Brain microvascular endothelial cell (primary cell): ENCODE measurements at regions not wholly inside any gene's neighbourhood (a gene's known extent, or its start where the extent isn't known, plus 50 kb on each side); places are given as distances from the start of the nearest gene placed in this dataset.

Experiments
- DNase-seq: peaks from one replicate; pipeline ENCODE4 v3.0.0-alpha.2; 2020
- H3K27ac ChIP-seq: fragments of 250-450 bp; sonication (Bioruptor Pico); 2 replicates; pipeline ENCODE4 v1.5.1; 2020; ENCODE audit warnings: mild to moderate bottlenecking, moderate library complexity
- H3K27me3 ChIP-seq: fragments of 250-450 bp; sonication (Bioruptor Pico); replicated peaks from 2 replicates; pipeline ENCODE4 v1.5.1; 2020; ENCODE audit warnings: mild to moderate bottlenecking
- H3K36me3 ChIP-seq: fragments of 250-450 bp; sonication (Bioruptor Pico); replicated peaks from 2 replicates; pipeline ENCODE4 v1.5.1; 2020; ENCODE audit warnings: mild to moderate bottlenecking
- H3K4me3 ChIP-seq: 2 replicates; pipeline ENCODE4 v1.5.1; 2011; ENCODE audit warnings: low read depth, mild to moderate bottlenecking, control low read depth, low read length, moderate library complexity
- CTCF ChIP-seq: IDR thresholded peaks from 2 replicates; pipeline ENCODE4 v1.5.1; 2011; ENCODE audit warnings: low read depth, mild to moderate bottlenecking, moderate library complexity, low read length, control low read depth, inconsistent platforms; ENCODE audit errors: missing control alignments
- in situ Hi-C: cut with HindIII; loops from 2 replicates; pipeline ENCODE4 v1.10.0; 2017; ENCODE audit warnings: low sequenced_read_pairs, low pct_ligation_motif_present

GRCh38 chr2:88258208-88258607 lies 88.1 kb downstream of the THNSL2 start:
- TF ChIP-seq CTCF: no peak
- in situ Hi-C loops: no loop called here
- Histone ChIP-seq H3K36me3 (no peaks in the 10 kb centered on the region), H3K4me3 (no peak overlapping the region), H3K27me3 (no peaks in the 10 kb centered on the region), H3K27ac (no peak overlapping the region)
- no peak for DNase-seq

GRCh38 chr2:88254437-88255091 lies 84.4 kb downstream of the THNSL2 start:
- Histone ChIP-seq H3K27me3 (no peaks in the 10 kb centered on the region), H3K4me3 (no peak overlapping the region), H3K36me3 (no peaks in the 10 kb centered on the region), H3K27ac (no peak overlapping the region)
- no peak for TF ChIP-seq CTCF
- DNase-seq: no peak
- in situ Hi-C loops: no loop called here

- H3K27ac ChIP-seq: no peak overlapping the region
- no peaks in the 10 kb centered on the region for H3K27me3 ChIP-seq
- DNase-seq: no peak
- no peak for TF ChIP-seq CTCF
- H3K4me3 ChIP-seq: no peak overlapping the region
- no peaks in the 10 kb centered on the region for H3K36me3 ChIP-seq
- in situ Hi-C loops: no loop called here
These were observed 83.9 kb downstream of the THNSL2 start for GRCh38 chr2:88253997-88254396.

- no peak for DNase-seq
- Histone ChIP-seq H3K36me3 (no peaks in the 10 kb centered on the region), H3K4me3 (no peak overlapping the region), H3K27ac (no peak overlapping the region), H3K27me3 (no peaks in the 10 kb centered on the region)
- no peak for TF ChIP-seq CTCF
- in situ Hi-C loops: no loop called here
These were observed 83.2 kb downstream of the THNSL2 start for GRCh38 chr2:88253375-88253774.

- H3K27me3 ChIP-seq: no peaks in the 10 kb centered on the region
- in situ Hi-C loops: no loop called here
- H3K4me3 ChIP-seq: no peak overlapping the region
- H3K27ac ChIP-seq: no peak overlapping the region
- no peak for DNase-seq
- TF ChIP-seq CTCF: no peak
- H3K36me3 ChIP-seq: no peaks in the 10 kb centered on the region
These were observed 82.5 kb downstream of the THNSL2 start for GRCh38 chr2:88252646-88253045.

GRCh38 chr2:88252111-88252510 lies 82.0 kb downstream of the THNSL2 start:
- Histone ChIP-seq H3K27ac (no peak overlapping the region), H3K4me3 (no peak overlapping the region), H3K27me3 (no peaks in the 10 kb centered on the region), H3K36me3 (no peaks in the 10 kb centered on the region)
- TF ChIP-seq CTCF: no peak
- in situ Hi-C loops: no loop called here
- no peak for DNase-seq
